HG03045 (cell line): ENCODE measurements at regions not wholly inside any gene's neighbourhood (a gene's known extent, or its start where the extent isn't known, plus 50 kb on each side); places are given as distances from the start of the nearest gene placed in this dataset.
"Not testable (repeated sequence)": the region's sequence is repeated elsewhere in the genome, so short reads cannot be mapped to it uniquely, and the experiment has no call there.

ENCODE experiments used
- ATAC-seq: cut with Tn5 transposase; IDR thresholded peaks from one replicate; pipeline ENCODE4 v1.9.1; 2021; ENCODE audit warnings: mild to moderate bottlenecking, moderate library complexity; ENCODE audit not compliant: unreplicated experiment

- peak; percentile 2 for ATAC-seq
These were observed 171.6 kb downstream of the S1PR1 start for GRCh38 chr1:101408212-101409042.

- no peak for ATAC-seq
These were observed 172.3 kb downstream of the S1PR1 start for GRCh38 chr1:101409102-101409501.

- ATAC-seq, result peak; percentile 39
These were observed 173.4 kb downstream of the S1PR1 start for GRCh38 chr1:101410048-101410878.

- ATAC-seq, result no peak
These were observed 183.6 kb downstream of the S1PR1 start for GRCh38 chr1:101420406-101420805.

- ATAC-seq, result not testable (repeated sequence)
These were observed 191.3 kb downstream of the S1PR1 start for GRCh38 chr1:101428083-101428482.

GRCh38 chr1:101428562-101428961 lies 191.7 kb downstream of the S1PR1 start:
- no peak for ATAC-seq

GRCh38 chr1:101431956-101432510 lies 195.2 kb downstream of the S1PR1 start:
- no peak for ATAC-seq

GRCh38 chr1:101435831-101436511 lies 199.2 kb downstream of the S1PR1 start:
- ATAC-seq, result no peak

- no peak for ATAC-seq
These were observed 201.0 kb downstream of the S1PR1 start for GRCh38 chr1:101437800-101438199.

GRCh38 chr1:101438359-101438758 lies 201.5 kb downstream of the S1PR1 start:
- no peak for ATAC-seq

GRCh38 chr1:101440485-101440884 lies 203.7 kb downstream of the S1PR1 start:
- ATAC-seq, result no peak

GRCh38 chr1:101444381-101444780 lies 207.6 kb downstream of the S1PR1 start:
- ATAC-seq, result peak; percentile 52

GRCh38 chr1:101444873-101445618 lies 208.2 kb downstream of the S1PR1 start:
- ATAC-seq, result no peak

GRCh38 chr1:101448018-101448417 lies 211.2 kb downstream of the S1PR1 start:
- no peak for ATAC-seq

GRCh38 chr1:101450691-101451090 lies 213.9 kb downstream of the S1PR1 start:
- ATAC-seq, result not testable (repeated sequence)

- ATAC-seq, result no peak
These were observed 215.1 kb downstream of the S1PR1 start for GRCh38 chr1:101451888-101452287.

GRCh38 chr1:101452825-101453224 lies 216.0 kb downstream of the S1PR1 start:
- no peak for ATAC-seq

- ATAC-seq, result no peak
These were observed 217.0 kb downstream of the S1PR1 start for GRCh38 chr1:101453844-101454243.

- ATAC-seq, result no peak
These were observed 218.3 kb downstream of the S1PR1 start for GRCh38 chr1:101455166-101455565.

- no peak for ATAC-seq
These were observed 223.9 kb downstream of the S1PR1 start for GRCh38 chr1:101460739-101461138.
